ENCODE measurements at regions not wholly inside any gene's neighbourhood (a gene's known extent, or its start where the extent isn't known, plus 50 kb on each side); places are given as distances from the start of the nearest gene placed in this dataset.

DNA sequence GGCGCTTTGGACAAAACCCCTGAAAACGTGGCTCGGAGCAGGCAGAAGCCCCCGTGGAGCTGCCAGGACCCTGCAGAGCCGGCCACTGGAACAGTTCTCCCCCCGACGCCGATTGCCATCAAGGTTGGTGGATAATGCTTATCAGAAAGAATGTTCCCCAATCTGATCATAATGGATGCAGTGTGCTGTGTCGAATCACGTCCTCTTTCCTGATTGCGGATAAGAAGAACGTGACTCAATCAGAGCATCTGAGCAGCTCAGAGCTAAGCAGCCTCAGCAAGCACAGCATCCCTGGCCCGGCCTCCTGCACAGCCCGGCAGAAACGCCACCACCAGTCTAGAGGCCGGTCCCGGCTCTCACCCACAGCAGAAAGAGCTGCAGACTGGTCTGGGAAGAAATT lies 488.0 kb downstream of the EIPR1 start (continued):
- TF ChIP-seq ZBTB40 (IDR thresholded peaks at IDR 0.05; ENCODE audit: borderline replicate concordance) = no peak
- no peak for TF ChIP-seq ELK1 (IDR thresholded peaks at IDR 0.05; ENCODE audit: low read depth, low read length)

DNA sequence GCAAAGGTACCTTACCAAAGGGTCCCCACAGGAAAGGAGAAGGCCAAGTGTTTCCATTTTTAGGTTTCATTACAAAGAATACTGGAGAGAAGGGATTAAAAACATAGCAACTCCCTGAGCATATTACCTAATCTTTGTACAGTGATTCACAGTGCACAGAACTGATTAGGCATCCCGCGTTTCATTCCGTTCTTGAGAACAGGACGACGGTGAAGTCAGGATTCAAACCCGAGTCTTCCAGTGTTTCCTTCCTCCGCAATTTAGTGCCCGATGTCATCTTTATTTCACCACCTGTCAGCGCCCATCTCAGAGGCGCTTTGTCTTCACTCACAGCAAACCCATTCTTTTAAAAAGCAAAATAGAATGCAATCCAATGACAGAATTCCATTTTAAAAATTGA lies 488.5 kb downstream of the EIPR1 start:
- in situ Hi-C loops (cut with MboI) = no loop called here
- Histone ChIP-seq H3K4me2 (ENCODE audit: control insufficient read depth, insufficient read depth) (no peak overlapping the region), H3K9me3 (replicated peaks; ENCODE audit: control insufficient read depth, insufficient read depth, low read length) (no peaks in the 10 kb centered on the region), H3K4me1 (ENCODE audit: control insufficient read depth, insufficient read depth, low read length) (no peaks in the 10 kb centered on the region), H3K79me2 (ENCODE audit: control insufficient read depth, insufficient read depth, low read length) (no peaks in the 10 kb centered on the region), H4K20me1 (ENCODE audit: control insufficient read depth, insufficient read depth) (no peaks in the 10 kb centered on the region), H3K36me3 (ENCODE audit: control insufficient read depth in 2 of 2, insufficient read depth in 2 of 2, low read length in 1 of 2) (no peaks in the 10 kb centered on the region), H3K27ac (ENCODE audit: control insufficient read depth, insufficient read depth) (no peak overlapping the region), H2AFZ (ENCODE audit: control insufficient read depth, low read depth, low read length) (no peak overlapping the region), H3K4me3 (no peak overlapping the region), H3K27me3 (replicated peaks in 1 of 2; ENCODE audit: control insufficient read depth in 2 of 2, insufficient read depth in 2 of 2, low read length in 1 of 2) (no peaks in the 10 kb centered on the region), H3K9ac (ENCODE audit: control insufficient read depth, insufficient read depth, low read length) (no peak overlapping the region)
- DNase-seq (ENCODE audit: low read depth, low spot score) = no peak
- ChIA-PET RAD21 (ENCODE audit: unreplicated experiment) (no interaction called here), CTCF (no interaction called here), POLR2A (no interaction called here), SMC1A (ENCODE audit: uncharacterized antibody, unreplicated experiment) (no interaction called here)
- WGBS (ENCODE audit: insufficient coverage, insufficient replicate concordance, low lambda C conversion rate, missing lambda C conversion rate) = 80% methylated on average over 10 of the region's 10 CpGs
- BruUV-seq (replicated peaks) = no TSS peak
- ATAC-seq = no peak
- TF ChIP-seq SMC3 (IDR thresholded peaks at IDR 0.05; ENCODE audit: borderline replicate concordance, low read length) (no peak), STAT3 (IDR thresholded peaks at IDR 0.05; ENCODE audit: low read depth, low read length) (no peak), STAT1 (conservative IDR thresholded peaks at IDR 0.05) (no peak), RUNX3 (IDR thresholded peaks at IDR 0.05; ENCODE audit: low read length) (no peak), IKZF2 (IDR thresholded peaks at IDR 0.05) (no peak), RB1 (IDR thresholded peaks at IDR 0.05; ENCODE audit: borderline replicate concordance) (no peak)
- intact Hi-C loops (cut with micrococcal nuclease; ENCODE audit: unreplicated experiment) = no loop called here
- no peak for FAIRE-seq

All from GM12878 (cell line).